ENCODE measurements at regions not wholly inside any gene's neighbourhood (a gene's known extent, or its start where the extent isn't known, plus 50 kb on each side); places are given as distances from the start of the nearest gene placed in this dataset.

GRCh38 chr9:16344343-16344742, 526.1 kb downstream of the BNC2 start:
- Histone ChIP-seq H3K4me3 (replicated peaks; ENCODE audit: low read depth, low read length) (no peak overlapping the region), H3K36me3 (ENCODE audit: control insufficient read depth, insufficient read depth, low read length) (no peaks in the 10 kb centered on the region), H3K27me3 (replicated peaks; ENCODE audit: control insufficient read depth, insufficient read depth, low read length) (no peaks in the 10 kb centered on the region)
- DNase-seq (ENCODE audit: extremely low read depth, insufficient read length) = no peak
- TF ChIP-seq CTCF (IDR thresholded peaks at IDR 0.05; ENCODE audit: insufficient read depth, low read length, poor library complexity, severe bottlenecking) = no peak

- no peak for DNase-seq (ENCODE audit: extremely low read depth, insufficient read length)
- H3K27me3 ChIP-seq (replicated peaks; ENCODE audit: control insufficient read depth, insufficient read depth, low read length) = no peaks in the 10 kb centered on the region
- TF ChIP-seq CTCF (IDR thresholded peaks at IDR 0.05; ENCODE audit: insufficient read depth, low read length, poor library complexity, severe bottlenecking) = no peak
- H3K4me3 ChIP-seq (replicated peaks; ENCODE audit: low read depth, low read length) = no peak overlapping the region
- no peaks in the 10 kb centered on the region for H3K36me3 ChIP-seq (ENCODE audit: control insufficient read depth, insufficient read depth, low read length)
Observed at GRCh38 chr9:16345902-16346301, 524.6 kb downstream of the BNC2 start.

GRCh38 chr9:16347886-16348285, 522.6 kb downstream of the BNC2 start:
- Histone ChIP-seq H3K36me3 (ENCODE audit: control insufficient read depth, insufficient read depth, low read length) (no peaks in the 10 kb centered on the region), H3K4me3 (replicated peaks; ENCODE audit: low read depth, low read length) (no peak overlapping the region), H3K27me3 (replicated peaks; ENCODE audit: control insufficient read depth, insufficient read depth, low read length) (no peaks in the 10 kb centered on the region)
- TF ChIP-seq CTCF (IDR thresholded peaks at IDR 0.05; ENCODE audit: insufficient read depth, low read length, poor library complexity, severe bottlenecking) = no peak
- DNase-seq (ENCODE audit: extremely low read depth, insufficient read length) = no peak

- no peak for DNase-seq (ENCODE audit: extremely low read depth, insufficient read length)
- Histone ChIP-seq H3K4me3 (replicated peaks; ENCODE audit: low read depth, low read length) (no peak overlapping the region), H3K27me3 (replicated peaks; ENCODE audit: control insufficient read depth, insufficient read depth, low read length) (no peaks in the 10 kb centered on the region), H3K36me3 (ENCODE audit: control insufficient read depth, insufficient read depth, low read length) (no peaks in the 10 kb centered on the region)
- no peak for TF ChIP-seq CTCF (IDR thresholded peaks at IDR 0.05; ENCODE audit: insufficient read depth, low read length, poor library complexity, severe bottlenecking)
Observed at GRCh38 chr9:16348531-16348930, 521.9 kb downstream of the BNC2 start.

GRCh38 chr9:16352251-16352650, 518.2 kb downstream of the BNC2 start:
- H3K36me3 ChIP-seq (ENCODE audit: control insufficient read depth, insufficient read depth, low read length) = no peaks in the 10 kb centered on the region
- no peaks in the 10 kb centered on the region for H3K27me3 ChIP-seq (replicated peaks; ENCODE audit: control insufficient read depth, insufficient read depth, low read length)
- H3K4me3 ChIP-seq (replicated peaks; ENCODE audit: low read depth, low read length) = no peak overlapping the region
- no peak for DNase-seq (ENCODE audit: extremely low read depth, insufficient read length)
- TF ChIP-seq CTCF (IDR thresholded peaks at IDR 0.05; ENCODE audit: insufficient read depth, low read length, poor library complexity, severe bottlenecking) = no peak

GRCh38 chr9:16352791-16353401, 517.6 kb downstream of the BNC2 start:
- TF ChIP-seq CTCF (IDR thresholded peaks at IDR 0.05; ENCODE audit: insufficient read depth, low read length, poor library complexity, severe bottlenecking) = no peak
- H3K36me3 ChIP-seq (ENCODE audit: control insufficient read depth, insufficient read depth, low read length) = no peaks in the 10 kb centered on the region
- no peak for DNase-seq (ENCODE audit: extremely low read depth, insufficient read length)
- H3K27me3 ChIP-seq (replicated peaks; ENCODE audit: control insufficient read depth, insufficient read depth, low read length) = no peaks in the 10 kb centered on the region
- no peak overlapping the region for H3K4me3 ChIP-seq (replicated peaks; ENCODE audit: low read depth, low read length)
